Left hindlimb (tissue), 1 donor: ENCODE measurements at regions not wholly inside any gene's neighbourhood (a gene's known extent, or its start where the extent isn't known, plus 50 kb on each side); places are given as distances from the start of the nearest gene placed in this dataset.

Experiments
- DNase-seq: peaks from one replicate; pipeline ENCODE4 v3.0.0-alpha.2; 2018

- no peak for DNase-seq
Observed at GRCh38 chr7:424961-425793, 94.5 kb downstream of the PDGFA start.

DNA sequence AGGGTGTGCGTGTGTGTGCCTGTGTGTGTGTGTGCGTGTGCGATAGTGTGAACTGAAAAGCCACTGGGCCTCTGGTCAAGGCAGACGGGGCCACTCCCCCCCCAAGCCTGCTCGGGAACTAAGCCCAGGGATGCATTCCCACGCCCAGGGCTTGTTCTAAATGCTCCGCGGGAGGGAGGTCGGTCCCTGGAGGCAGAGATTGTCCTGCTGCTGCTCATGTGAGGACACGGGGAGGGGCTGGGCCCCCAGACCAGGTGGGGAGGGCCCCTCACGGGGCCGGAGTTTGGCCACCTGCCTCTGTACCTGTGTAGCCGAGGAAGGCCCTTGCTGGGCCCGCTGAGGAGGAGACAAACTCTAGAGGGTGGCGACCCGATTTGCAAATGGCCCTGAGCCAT is 93.9 kb downstream of the PDGFA start:
- no peak for DNase-seq

DNA sequence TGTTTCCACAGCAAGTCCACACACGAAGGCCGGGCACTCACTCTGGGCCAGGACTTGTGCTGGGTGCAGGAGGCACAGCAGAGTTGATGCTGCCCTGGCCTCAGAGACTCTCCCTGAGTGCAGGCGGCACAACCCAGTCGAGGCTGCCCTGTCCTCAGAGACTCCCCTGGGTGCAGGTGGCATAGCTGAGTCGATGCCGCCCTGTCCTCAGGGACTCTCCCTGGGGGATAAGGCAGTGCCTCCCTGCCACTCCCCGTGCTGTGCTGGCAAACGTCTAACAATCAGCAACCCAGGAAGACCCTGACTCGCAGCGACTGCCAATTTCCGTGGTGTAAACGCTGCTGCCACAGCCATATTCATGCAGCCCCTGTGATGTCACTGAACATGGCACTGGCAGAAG is 93.1 kb downstream of the PDGFA start:
- no peak for DNase-seq

GRCh38 chr7:427506-428103 is 92.0 kb downstream of the PDGFA start:
- no peak for DNase-seq

DNA sequence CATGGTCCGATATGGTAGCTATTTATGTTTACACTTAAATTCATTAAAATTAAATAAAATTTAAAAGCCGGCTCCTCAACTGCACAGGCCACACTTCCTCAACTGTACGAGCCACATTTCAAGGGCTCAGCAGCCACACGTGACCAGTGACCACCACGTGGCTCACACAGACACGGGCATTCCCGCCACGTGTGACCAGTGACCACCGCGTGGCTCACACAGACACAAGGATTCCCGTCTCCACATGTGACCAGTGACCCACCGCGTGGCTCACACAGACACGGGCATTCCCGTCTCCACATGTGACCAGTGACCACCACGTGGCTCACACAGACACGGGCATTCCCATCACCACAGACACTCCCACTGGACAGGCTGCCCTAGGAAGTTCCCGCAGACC is 91.3 kb downstream of the PDGFA start:
- no peak for DNase-seq

- no peak for DNase-seq
Observed at GRCh38 chr7:428927-429827, 90.5 kb downstream of the PDGFA start.

DNA sequence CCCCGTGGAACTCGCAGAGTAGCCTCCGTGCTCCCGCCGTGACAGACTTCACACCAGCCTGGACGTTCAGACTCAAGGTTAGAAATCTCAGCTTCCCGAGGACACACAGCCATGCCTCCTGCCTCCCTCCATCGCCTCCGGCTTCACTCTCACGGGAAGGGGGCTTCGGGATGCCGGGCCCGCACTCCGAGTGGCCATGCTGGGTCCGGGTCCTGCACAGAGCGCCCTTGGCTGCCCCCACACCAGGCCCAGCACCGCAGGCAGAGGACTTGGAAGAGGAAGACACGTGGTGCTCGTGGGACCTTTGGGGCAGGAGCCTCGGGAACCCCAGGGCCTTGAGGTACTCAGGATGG is 89.8 kb downstream of the PDGFA start:
- DNase-seq: no peak

- no peak for DNase-seq
Observed at GRCh38 chr7:431041-431440, 88.6 kb downstream of the PDGFA start.

GRCh38 chr7:431658-432111 is 88.0 kb downstream of the PDGFA start:
- DNase-seq: peak; percentile 69

DNA sequence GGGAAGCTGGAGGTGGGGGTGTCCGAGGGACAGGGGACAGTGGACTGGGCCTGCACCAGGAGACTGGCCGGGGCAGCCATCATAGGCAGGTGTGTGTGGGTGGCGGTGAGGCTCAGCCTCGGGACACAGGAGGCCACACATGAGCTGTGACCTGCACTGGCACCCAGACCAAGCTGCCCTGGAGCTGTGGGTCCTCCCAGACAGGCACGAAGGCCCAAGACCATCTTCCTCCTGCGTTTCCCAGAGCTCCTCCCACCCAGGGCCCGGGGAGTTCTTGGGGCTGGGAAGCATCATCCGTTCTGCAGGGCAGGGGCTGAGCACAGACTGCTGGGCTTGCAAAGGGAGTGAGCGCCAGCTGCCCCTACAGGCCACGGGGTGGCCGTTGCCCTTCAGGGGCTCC is 87.4 kb downstream of the PDGFA start:
- no peak for DNase-seq

DNA sequence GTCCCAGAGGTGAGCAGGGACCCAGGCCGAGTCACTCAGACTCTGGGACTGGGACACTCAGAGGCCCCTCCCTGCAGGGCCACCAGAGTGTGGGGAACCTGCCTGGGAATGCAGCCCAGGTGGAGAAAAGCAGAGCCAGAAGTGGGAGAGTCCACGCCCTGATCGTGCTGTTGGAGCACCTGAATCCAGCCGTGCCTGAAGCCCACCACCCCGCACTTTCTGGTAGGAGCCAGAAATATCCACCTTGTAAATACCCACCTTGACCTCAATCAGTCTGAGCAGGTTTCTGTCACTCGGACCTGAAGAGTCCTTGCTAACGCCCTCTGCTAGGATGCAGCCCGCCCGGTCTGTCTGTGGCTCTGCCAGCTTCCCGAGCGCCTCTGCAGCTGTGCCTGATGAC is 86.7 kb downstream of the PDGFA start:
- no peak for DNase-seq

DNA sequence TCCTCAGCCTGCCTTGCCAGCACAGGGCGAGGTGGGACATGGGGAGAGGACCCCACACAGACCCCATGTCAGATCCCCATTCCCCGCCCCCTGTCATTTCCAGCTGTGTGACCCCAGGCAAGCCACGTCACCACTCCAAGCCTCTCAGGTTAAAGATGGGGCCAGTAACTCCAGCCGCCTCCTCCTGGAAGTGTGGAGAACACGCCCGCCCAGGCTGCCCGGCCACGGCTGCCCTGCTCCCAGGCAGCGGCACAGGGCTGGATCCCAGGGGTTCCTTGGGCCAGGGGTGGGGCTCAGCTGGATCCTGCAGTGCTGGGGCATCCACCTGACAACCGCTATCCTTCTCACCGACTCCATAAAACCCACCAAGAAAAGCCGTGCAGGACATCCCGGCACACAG is 86.1 kb downstream of the PDGFA start:
- DNase-seq: no peak

- no peak for DNase-seq
Observed at GRCh38 chr7:434891-435629, 84.6 kb downstream of the PDGFA start.

DNA sequence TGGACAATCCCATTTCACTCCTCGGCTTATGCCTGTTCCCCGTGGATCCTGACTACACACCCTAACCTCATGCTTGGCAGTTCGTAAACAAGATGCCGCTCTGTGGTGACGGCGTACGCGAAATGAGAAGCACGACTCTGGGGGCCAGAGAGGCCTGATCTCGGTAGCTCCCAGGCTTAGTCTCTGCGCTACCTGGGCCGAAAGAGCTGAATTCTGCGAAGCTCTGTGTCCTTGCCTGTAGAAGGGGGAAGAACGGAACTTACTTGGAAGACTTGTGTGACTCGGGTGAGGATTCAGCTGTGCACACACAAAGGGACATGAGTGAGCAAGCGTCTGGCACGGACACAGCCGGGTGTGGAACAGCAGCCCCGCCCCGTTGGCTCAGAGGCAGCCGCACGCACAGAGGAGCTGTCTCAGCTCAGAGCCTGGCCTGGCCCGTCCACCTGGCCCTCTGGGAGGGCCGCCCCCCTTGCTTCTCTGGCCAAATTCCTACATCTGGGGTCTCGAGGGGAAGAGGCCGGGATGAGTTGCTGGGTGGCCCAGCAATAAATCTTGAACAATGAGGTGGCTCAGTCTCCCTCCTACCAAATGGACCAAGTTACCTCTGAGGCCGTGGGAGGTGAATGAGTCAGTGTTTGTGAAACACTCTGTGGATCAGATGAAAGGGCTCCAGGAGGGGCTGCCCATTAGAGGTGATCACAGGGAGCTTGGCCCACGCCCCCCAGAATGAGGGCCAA is 83.8 kb downstream of the PDGFA start:
- DNase-seq: no peak

GRCh38 chr7:436367-437128 is 83.1 kb downstream of the PDGFA start:
- no peak for DNase-seq

- no peak for DNase-seq
Observed at GRCh38 chr7:437329-438251, 82.1 kb downstream of the PDGFA start.

DNA sequence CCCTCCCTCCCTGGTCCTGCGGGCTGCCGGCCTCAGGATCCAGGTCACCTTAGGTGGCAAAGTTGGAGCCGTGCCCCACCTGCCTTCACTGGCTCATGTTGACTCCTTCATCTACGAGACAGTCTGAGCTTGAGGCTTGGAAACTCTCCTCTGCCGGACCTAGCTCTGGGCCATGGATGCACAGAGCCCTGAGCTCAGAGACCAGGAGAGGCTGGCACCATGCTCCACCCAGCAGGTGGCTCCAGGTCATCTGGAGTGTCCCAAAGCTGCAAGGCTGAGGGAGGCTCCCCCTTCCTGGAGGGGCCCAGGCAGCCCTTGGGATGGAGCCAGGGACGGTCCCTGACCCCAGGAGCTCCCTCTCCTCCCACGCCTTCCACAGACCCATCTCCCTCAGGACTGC is 81.3 kb downstream of the PDGFA start:
- DNase-seq: no peak

GRCh38 chr7:438916-439315 is 80.7 kb downstream of the PDGFA start:
- DNase-seq: no peak

GRCh38 chr7:440059-440749 is 79.4 kb downstream of the PDGFA start:
- DNase-seq: no peak
